H9 (cell line): ENCODE measurements at regions not wholly inside any gene's neighbourhood (a gene's known extent, or its start where the extent isn't known, plus 50 kb on each side); places are given as distances from the start of the nearest gene placed in this dataset.

ENCODE experiments used
- DNase-seq: peaks from one replicate; pipeline ENCODE4 v3.0.0-alpha.2; 2017
- H2AFZ ChIP-seq: one replicate; pipeline ENCODE4 v1.6.1; 2013; ENCODE audit warnings: mild to moderate bottlenecking, low read length, control low read depth, moderate library complexity
- H2AK5ac ChIP-seq: 2 replicates; pipeline ENCODE4 v1.6.1; 2013; ENCODE audit warnings: low read length, control low read depth, mixed read lengths; ENCODE audit not compliant: insufficient read length
- H2BK120ac ChIP-seq: one replicate; pipeline ENCODE4 v1.6.1; 2013; ENCODE audit warnings: low read depth, mild to moderate bottlenecking, low read length, control low read depth, inconsistent platforms; ENCODE audit not compliant: poor library complexity, severe bottlenecking
- H2BK12ac ChIP-seq: 2 replicates; pipeline ENCODE4 v1.6.1; 2013; ENCODE audit warnings: low read length, control low read depth, mixed read lengths, low read depth; ENCODE audit not compliant: insufficient read length
- H2BK15ac ChIP-seq: 2 replicates; pipeline ENCODE4 v1.6.1; 2013; ENCODE audit warnings: low read depth, low read length, control low read depth
- H2BK20ac ChIP-seq: one replicate; pipeline ENCODE4 v1.6.1; 2013; ENCODE audit warnings: low read depth, mild to moderate bottlenecking, low read length, control low read depth, inconsistent platforms; ENCODE audit not compliant: poor library complexity, severe bottlenecking
- H2BK5ac ChIP-seq: 2 replicates; pipeline ENCODE4 v1.6.1; 2013; ENCODE audit warnings: low read length, control low read depth, mixed read lengths; ENCODE audit not compliant: insufficient read length
- H3K14ac ChIP-seq: 2 replicates; pipeline ENCODE4 v1.6.1; 2013; ENCODE audit warnings: low read length, control low read depth; ENCODE audit not compliant: insufficient read depth
- H3K18ac ChIP-seq: 2 replicates; pipeline ENCODE4 v1.6.1; 2013; ENCODE audit warnings: low read depth, mild to moderate bottlenecking, mixed read lengths, low read length, control low read depth; ENCODE audit not compliant: insufficient read length
- H3K23ac ChIP-seq: 2 replicates; pipeline ENCODE4 v1.6.1; 2013; ENCODE audit warnings: low read length, control low read depth, mixed read lengths, low read depth; ENCODE audit not compliant: insufficient read length
- H3K23me2 ChIP-seq: 2 replicates; pipeline ENCODE4 v1.6.1; 2013; ENCODE audit warnings: low read depth, mild to moderate bottlenecking, mixed read lengths, low read length, control low read depth; ENCODE audit not compliant: insufficient read length, poor library complexity, severe bottlenecking
- H3K27ac ChIP-seq: 2 replicates; pipeline ENCODE4 v1.5.1; 2013; ENCODE audit warnings: low read length, control low read depth, mixed read lengths, low read depth; ENCODE audit not compliant: insufficient read length
- H3K27me3 ChIP-seq: 2 replicates; pipeline ENCODE4 v1.6.1; 2013; ENCODE audit warnings: low read length, control low read depth, inconsistent platforms; ENCODE audit not compliant: insufficient read depth
- H3K4ac ChIP-seq: 2 replicates; pipeline ENCODE4 v1.6.1; 2013; ENCODE audit warnings: low read depth, mild to moderate bottlenecking, control low read depth, inconsistent platforms, low read length, moderate library complexity
- H3K4me1 ChIP-seq: 2 replicates; pipeline ENCODE4 v1.6.1; 2013; ENCODE audit warnings: low read length, control low read depth, inconsistent platforms; ENCODE audit not compliant: insufficient read depth
- H3K4me2 ChIP-seq: 2 replicates; pipeline ENCODE4 v1.6.1; 2013; ENCODE audit warnings: low read length, control low read depth, mixed read lengths; ENCODE audit not compliant: insufficient read length, insufficient read depth
- H3K56ac ChIP-seq: 2 replicates; pipeline ENCODE4 v1.6.1; 2013; ENCODE audit warnings: low read depth, mild to moderate bottlenecking, mixed read lengths, low read length, control low read depth; ENCODE audit not compliant: insufficient read length
- H3K79me1 ChIP-seq: 2 replicates; pipeline ENCODE4 v1.6.1; 2013; ENCODE audit warnings: low read depth, mild to moderate bottlenecking, moderate library complexity, low read length, control low read depth, inconsistent platforms; ENCODE audit not compliant: insufficient read depth, poor library complexity, severe bottlenecking
- H3K79me2 ChIP-seq: 2 replicates; pipeline ENCODE4 v1.6.1; 2013; ENCODE audit warnings: low read length, control low read depth, inconsistent platforms; ENCODE audit not compliant: insufficient read depth
- H3K9ac ChIP-seq: 2 replicates; pipeline ENCODE4 v1.6.1; 2013; ENCODE audit warnings: low read length, control low read depth, mixed read lengths; ENCODE audit not compliant: insufficient read length; ENCODE audit errors: extremely low read depth
- H3K9me3 ChIP-seq: one replicate; pipeline ENCODE4 v1.6.1; 2013; ENCODE audit warnings: low read depth, low read length, inconsistent platforms; ENCODE audit not compliant: control insufficient read depth
- H3T11ph ChIP-seq: one replicate; pipeline ENCODE4 v1.6.1; 2013; ENCODE audit warnings: mild to moderate bottlenecking, low read length, control low read depth, inconsistent platforms
- H4K20me1 ChIP-seq: one replicate; pipeline ENCODE4 v1.6.1; 2013; ENCODE audit not compliant: control insufficient read depth, insufficient read length, insufficient read depth
- H4K5ac ChIP-seq: 2 replicates; pipeline ENCODE4 v1.6.1; 2013; ENCODE audit warnings: low read depth, mild to moderate bottlenecking, mixed read lengths, low read length, control low read depth; ENCODE audit not compliant: insufficient read length
- H4K8ac ChIP-seq: replicated peaks from 2 replicates; pipeline ENCODE4 v1.6.1; 2013; ENCODE audit warnings: low read length, control low read depth, mixed read lengths, low read depth; ENCODE audit not compliant: insufficient read length
- H4K91ac ChIP-seq: 2 replicates; pipeline ENCODE4 v1.6.1; 2013; ENCODE audit warnings: low read depth, mild to moderate bottlenecking, moderate library complexity, mixed read lengths, low read length, control low read depth; ENCODE audit not compliant: insufficient read length
- H3K27ac Mint-ChIP-seq, 3 experiments: 2 replicates in 2 of 3; 3 replicates in 1 of 3; pipeline ENCODE4 v1.8.0; 2020 to 2021; ENCODE audit warnings: mixed read lengths in 3 of 3, mild to moderate bottlenecking in 1 of 3, moderate library complexity in 1 of 3
- H3K27me3 Mint-ChIP-seq: 2 replicates; pipeline ENCODE4 v1.8.0; 2021; ENCODE audit warnings: low read depth, mild to moderate bottlenecking, moderate library complexity, mixed read lengths
- H3K36me3 Mint-ChIP-seq, 3 experiments: 2 replicates in 2 of 3; 3 replicates in 1 of 3; pipeline ENCODE4 v1.8.0; 2020 to 2021; ENCODE audit warnings: low read depth in 3 of 3, mixed read lengths in 3 of 3; ENCODE audit not compliant: insufficient read depth in 1 of 3
- H3K4me1 Mint-ChIP-seq, 2 experiments: 2 replicates each; pipeline ENCODE4 v1.8.0; 2020; ENCODE audit warnings: mixed read lengths in 2 of 2
- H3K4me3 Mint-ChIP-seq, 2 experiments: 2 replicates in 1 of 2; 3 replicates in 1 of 2; pipeline ENCODE4 v1.8.0; 2020 to 2021; ENCODE audit warnings: mild to moderate bottlenecking in 2 of 2, mixed read lengths in 2 of 2, moderate library complexity in 1 of 2
- H3K9me3 Mint-ChIP-seq, 2 experiments: 2 replicates in 1 of 2; 3 replicates in 1 of 2; pipeline ENCODE4 v1.8.0; 2020; ENCODE audit warnings: mild to moderate bottlenecking in 2 of 2, mixed read lengths in 2 of 2, moderate library complexity in 1 of 2
- WGBS: extraction: QIAGEN DNeasy Blood & Tissue Kit; methylation state at CpG from one replicate; pipeline ENCODE4 v1.1.7; 2013; ENCODE audit warnings: missing lambda C conversion rate, low lambda C conversion rate, mixed read lengths; ENCODE audit not compliant: insufficient read length; ENCODE audit errors: extremely low coverage; 5-methylcytosine and 5-hydroxymethylcytosine counted together
- TF ChIP-seq, protein P1 (sequence below): fragments of 200-600 bp; sonication (generic); conservative IDR thresholded peaks from 3 replicates; pipeline ENCODE4 v1.8.0; 2021; ENCODE audit warnings: antibody characterized with exemption, mild to moderate bottlenecking

DNA sequence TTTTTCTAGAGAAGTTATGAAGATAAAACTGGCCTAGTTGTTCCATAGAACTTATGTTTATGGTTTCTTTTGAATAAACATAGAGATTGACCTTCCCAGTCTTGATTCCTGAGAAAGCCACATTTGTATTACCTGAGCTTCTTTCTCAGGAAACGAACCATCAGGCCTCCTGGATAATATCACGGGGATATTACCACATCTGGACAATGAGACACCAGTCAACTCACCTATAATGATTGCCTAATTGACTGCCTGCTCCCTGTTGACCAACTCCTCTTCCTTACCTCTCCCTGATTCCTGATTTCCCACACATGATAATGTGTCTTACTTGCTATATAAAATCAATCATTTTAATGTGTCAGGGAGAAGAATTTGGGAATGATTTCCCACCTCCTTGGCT, 822.7 kb downstream of the LRFN5 start:
- no peak overlapping the region for H2BK120ac ChIP-seq
- H3K27ac ChIP-seq, result no peak overlapping the region
- no peak overlapping the region for H3K18ac ChIP-seq
- H3K23ac ChIP-seq, result no peak overlapping the region
- no peaks in the 10 kb centered on the region for H3K4me1 ChIP-seq
- H4K91ac ChIP-seq, result no peak overlapping the region
- no peak overlapping the region for H3K4ac ChIP-seq
- no peak overlapping the region for H4K5ac ChIP-seq
- H3K56ac ChIP-seq, result no peak overlapping the region
- Mint-ChIP-seq H3K36me3 (peaks cover 0 to 6% (median 6%) of the 10 kb centered on the region in 3 experiments; a peak in 4 of 7 replicates), H3K9me3 (peaks cover 5 to 11% of the 10 kb centered on the region in 2 experiments; a peak in 4 of 5 replicates), H3K27ac (no peak overlapping the region), H3K27me3 (no peaks in the 10 kb centered on the region), H3K4me3 (no peak overlapping the region), H3K4me1 (no peaks in the 10 kb centered on the region)
- WGBS, result no CpG with 5 or more reads among the region's 2 CpGs
- H4K8ac ChIP-seq, result no peak overlapping the region
- H3K79me1 ChIP-seq, result no peaks in the 10 kb centered on the region
- no peaks in the 10 kb centered on the region for H4K20me1 ChIP-seq
- no peak overlapping the region for H2AFZ ChIP-seq
- H3K23me2 ChIP-seq, result no peaks in the 10 kb centered on the region
- no peak overlapping the region for H2BK12ac ChIP-seq
- H3K27me3 ChIP-seq, result no peaks in the 10 kb centered on the region
- H3K9ac ChIP-seq, result no peak overlapping the region
- TF ChIP-seq, protein P1, sequence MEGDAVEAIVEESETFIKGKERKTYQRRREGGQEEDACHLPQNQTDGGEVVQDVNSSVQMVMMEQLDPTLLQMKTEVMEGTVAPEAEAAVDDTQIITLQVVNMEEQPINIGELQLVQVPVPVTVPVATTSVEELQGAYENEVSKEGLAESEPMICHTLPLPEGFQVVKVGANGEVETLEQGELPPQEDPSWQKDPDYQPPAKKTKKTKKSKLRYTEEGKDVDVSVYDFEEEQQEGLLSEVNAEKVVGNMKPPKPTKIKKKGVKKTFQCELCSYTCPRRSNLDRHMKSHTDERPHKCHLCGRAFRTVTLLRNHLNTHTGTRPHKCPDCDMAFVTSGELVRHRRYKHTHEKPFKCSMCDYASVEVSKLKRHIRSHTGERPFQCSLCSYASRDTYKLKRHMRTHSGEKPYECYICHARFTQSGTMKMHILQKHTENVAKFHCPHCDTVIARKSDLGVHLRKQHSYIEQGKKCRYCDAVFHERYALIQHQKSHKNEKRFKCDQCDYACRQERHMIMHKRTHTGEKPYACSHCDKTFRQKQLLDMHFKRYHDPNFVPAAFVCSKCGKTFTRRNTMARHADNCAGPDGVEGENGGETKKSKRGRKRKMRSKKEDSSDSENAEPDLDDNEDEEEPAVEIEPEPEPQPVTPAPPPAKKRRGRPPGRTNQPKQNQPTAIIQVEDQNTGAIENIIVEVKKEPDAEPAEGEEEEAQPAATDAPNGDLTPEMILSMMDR, result no peak
- H2BK15ac ChIP-seq, result no peak overlapping the region
- no peak overlapping the region for H2AK5ac ChIP-seq
- no peak overlapping the region for H3K14ac ChIP-seq
- no peak overlapping the region for H3T11ph ChIP-seq
- H2BK5ac ChIP-seq, result no peak overlapping the region
- no peak overlapping the region for H3K4me2 ChIP-seq
- DNase-seq, result no peak
- H3K79me2 ChIP-seq, result no peaks in the 10 kb centered on the region
- H2BK20ac ChIP-seq, result no peak overlapping the region
- no peaks in the 10 kb centered on the region for H3K9me3 ChIP-seq
